Mesenchymal stem cell (in vitro differentiated cells and primary cell): ENCODE measurements at regions not wholly inside any gene's neighbourhood (a gene's known extent, or its start where the extent isn't known, plus 50 kb on each side); places are given as distances from the start of the nearest gene placed in this dataset.

Experiments used
- DNase-seq: peaks from one replicate; pipeline ENCODE4 v3.0.0-alpha.2; 2013
- H2AFZ ChIP-seq: one replicate; pipeline ENCODE4 v1.6.1; 2013; ENCODE audit warnings: low read depth, mild to moderate bottlenecking, control low read depth, inconsistent platforms, low read length, moderate library complexity
- H2AK5ac ChIP-seq: 2 replicates; pipeline ENCODE4 v1.6.1; 2013; ENCODE audit warnings: low read length, moderate library complexity, mild to moderate bottlenecking, inconsistent platforms; ENCODE audit not compliant: severe bottlenecking
- H2BK120ac ChIP-seq: one replicate; pipeline ENCODE4 v1.6.1; 2013; ENCODE audit warnings: low read depth, mild to moderate bottlenecking, inconsistent platforms, low read length, moderate library complexity
- H2BK12ac ChIP-seq, 2 experiments: one replicate each; pipeline ENCODE4 v1.6.1; 2013; ENCODE audit warnings: inconsistent platforms in 2 of 2, low read length in 2 of 2, mild to moderate bottlenecking in 2 of 2, moderate library complexity in 2 of 2, control low read depth in 1 of 2
- H2BK15ac ChIP-seq: one replicate; pipeline ENCODE4 v1.6.1; 2013; ENCODE audit warnings: mild to moderate bottlenecking, low read depth, inconsistent platforms; ENCODE audit not compliant: poor library complexity, severe bottlenecking
- H2BK5ac ChIP-seq: 2 replicates; pipeline ENCODE4 v1.6.1; 2013; ENCODE audit warnings: low read depth, mild to moderate bottlenecking, low read length, control low read depth, inconsistent platforms; ENCODE audit not compliant: poor library complexity, severe bottlenecking
- H3K14ac ChIP-seq, 2 experiments: one replicate each; pipeline ENCODE4 v1.6.1; 2013; ENCODE audit warnings: inconsistent platforms in 2 of 2, low read length in 2 of 2, control low read depth in 1 of 2, mild to moderate bottlenecking in 1 of 2, moderate library complexity in 1 of 2
- H3K18ac ChIP-seq, 2 experiments: one replicate each; pipeline ENCODE4 v1.6.1; 2013; ENCODE audit warnings: inconsistent platforms in 2 of 2, low read length in 2 of 2, control low read depth in 1 of 2, low read depth in 1 of 2, mild to moderate bottlenecking in 1 of 2
- H3K23ac ChIP-seq, 2 experiments: one replicate each; pipeline ENCODE4 v1.6.1; 2013; ENCODE audit warnings: inconsistent platforms in 2 of 2, low read length in 2 of 2, mild to moderate bottlenecking in 2 of 2, moderate library complexity in 2 of 2, control low read depth in 1 of 2
- H3K27ac ChIP-seq: 2 replicates; pipeline ENCODE4 v1.5.1; 2013; ENCODE audit warnings: mild to moderate bottlenecking, moderate library complexity, low read length, control low read depth, inconsistent platforms; ENCODE audit not compliant: poor library complexity, severe bottlenecking
- H3K27me3 ChIP-seq, 2 experiments: 2 replicates each; pipeline versions ENCODE4 v1.6.1 to v1.7.0; 2013; ENCODE audit warnings: low read length in 2 of 2, mild to moderate bottlenecking in 2 of 2, moderate library complexity in 2 of 2, control low read depth in 1 of 2, inconsistent platforms in 1 of 2; ENCODE audit not compliant: control insufficient read depth in 1 of 2, insufficient read depth in 1 of 2
- H3K36me3 ChIP-seq, 2 experiments: 2 replicates each; pipeline versions ENCODE4 v1.6.1 to v1.7.0; 2013; ENCODE audit warnings: low read length in 2 of 2, control low read depth in 1 of 2, inconsistent platforms in 1 of 2, low read depth in 1 of 2, mild to moderate bottlenecking in 1 of 2; ENCODE audit not compliant: insufficient read depth in 2 of 2, control insufficient read depth in 1 of 2
- H3K4ac ChIP-seq, 2 experiments: one replicate each; pipeline ENCODE4 v1.6.1; 2013; ENCODE audit warnings: inconsistent platforms in 2 of 2, low read length in 2 of 2, mild to moderate bottlenecking in 2 of 2, moderate library complexity in 2 of 2, control low read depth in 1 of 2, low read depth in 1 of 2
- H3K4me1 ChIP-seq: 2 replicates; pipeline ENCODE4 v1.6.1; 2013; ENCODE audit warnings: low read depth, low read length, control low read depth; ENCODE audit not compliant: control insufficient read depth, insufficient read depth
- H3K4me2 ChIP-seq: 2 replicates; pipeline ENCODE4 v1.6.1; 2013; ENCODE audit warnings: low read length, mild to moderate bottlenecking, inconsistent platforms; ENCODE audit not compliant: poor library complexity, severe bottlenecking
- H3K4me3 ChIP-seq, 2 experiments: 2 replicates each; pipeline versions ENCODE4 v1.5.1 to v1.7.0; 2013; ENCODE audit warnings: low read length in 2 of 2, mild to moderate bottlenecking in 2 of 2, control low read depth in 1 of 2, low read depth in 1 of 2; ENCODE audit not compliant: insufficient read depth in 1 of 2
- H3K79me1 ChIP-seq: replicated peaks from 2 replicates; pipeline ENCODE4 v1.6.1; 2013; ENCODE audit warnings: mild to moderate bottlenecking, control low read depth, low read length, inconsistent platforms; ENCODE audit not compliant: poor library complexity, severe bottlenecking
- H3K9ac ChIP-seq: 2 replicates; pipeline ENCODE4 v1.7.0; 2013; ENCODE audit warnings: mild to moderate bottlenecking, low read length, moderate library complexity
- H3K9me3 ChIP-seq: 2 replicates; pipeline ENCODE4 v1.7.0; 2013; ENCODE audit warnings: mild to moderate bottlenecking, low read length; ENCODE audit not compliant: control insufficient read depth
- H4K8ac ChIP-seq: one replicate; pipeline ENCODE4 v1.6.1; 2013; ENCODE audit warnings: inconsistent platforms, mild to moderate bottlenecking, low read length, moderate library complexity
- H4K91ac ChIP-seq: one replicate; pipeline ENCODE4 v1.6.1; 2013; ENCODE audit warnings: mild to moderate bottlenecking, low read length, inconsistent platforms
- WGBS: methylation state at CpG from one replicate; pipeline ENCODE4 v1.1.7; 2013; ENCODE audit warnings: mixed read lengths; 5-methylcytosine and 5-hydroxymethylcytosine counted together

GRCh38 chr2:105680357-105680756, 64.4 kb upstream of the NCK2 start:
- no peak for DNase-seq
- WGBS = 78% methylated on average over 7 of the region's 7 CpGs
- no peak overlapping the region for H3K9ac ChIP-seq
- no peak overlapping the region for H3K18ac ChIP-seq
- H3K27me3 ChIP-seq = peaks cover 27 to 35% of the 10 kb centered on the region in 2 experiments
- no peak overlapping the region for H3K27ac ChIP-seq
- H2BK12ac ChIP-seq = no peak overlapping the region
- no peaks in the 10 kb centered on the region for H3K36me3 ChIP-seq
- no peak overlapping the region for H3K4ac ChIP-seq
- H2BK5ac ChIP-seq = no peak overlapping the region
- H3K4me1 ChIP-seq = no peaks in the 10 kb centered on the region
- H3K9me3 ChIP-seq = no peaks in the 10 kb centered on the region
- H3K79me1 ChIP-seq = no peaks in the 10 kb centered on the region
- H2BK15ac ChIP-seq = no peak overlapping the region
- no peak overlapping the region for H3K14ac ChIP-seq
- H3K4me2 ChIP-seq = no peak overlapping the region
- H2BK120ac ChIP-seq = no peak overlapping the region
- no peak overlapping the region for H3K23ac ChIP-seq
- no peak overlapping the region for H4K8ac ChIP-seq
- no peak overlapping the region for H3K4me3 ChIP-seq
- no peak overlapping the region for H2AFZ ChIP-seq
- H2AK5ac ChIP-seq = no peak overlapping the region
- H4K91ac ChIP-seq = no peak overlapping the region

DNA sequence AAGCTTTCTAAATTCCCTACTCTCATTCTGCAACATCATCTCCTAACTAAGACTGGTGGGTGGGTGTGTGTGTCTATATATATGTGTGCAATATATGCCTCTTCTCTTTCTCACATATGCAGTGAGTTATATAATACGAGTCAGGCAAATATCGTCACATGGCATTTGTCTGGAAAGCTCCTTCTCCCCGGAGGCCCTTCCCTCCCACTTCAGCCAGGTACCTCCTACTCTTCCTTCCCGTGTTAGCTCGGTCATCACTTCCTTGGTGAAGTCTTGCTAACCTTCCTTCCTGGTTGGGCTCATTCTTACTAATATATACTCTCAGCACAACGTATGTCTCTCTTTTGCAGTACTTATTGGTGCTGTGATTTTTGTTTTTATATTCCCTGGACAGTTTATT, 66.4 kb upstream of the NCK2 start:
- Histone ChIP-seq H3K27ac (no peak overlapping the region), H3K9ac (no peak overlapping the region), H3K23ac (no peak overlapping the region), H2AFZ (no peak overlapping the region), H3K36me3 (no peaks in the 10 kb centered on the region), H3K79me1 (no peaks in the 10 kb centered on the region), H3K4ac (no peak overlapping the region), H3K9me3 (no peaks in the 10 kb centered on the region), H4K8ac (no peak overlapping the region), H2BK12ac (no peak overlapping the region), H4K91ac (no peak overlapping the region), H3K27me3 (peaks cover 27 to 39% of the 10 kb centered on the region in 2 experiments), H2BK5ac (no peak overlapping the region), H3K14ac (no peak overlapping the region), H2AK5ac (no peak overlapping the region), H3K4me3 (no peak overlapping the region), H3K18ac (no peak overlapping the region), H2BK15ac (no peak overlapping the region), H3K4me1 (no peaks in the 10 kb centered on the region), H3K4me2 (no peak overlapping the region), H2BK120ac (no peak overlapping the region)
- no peak for DNase-seq
- 72% methylated on average over 5 of the region's 6 CpGs for WGBS

DNA sequence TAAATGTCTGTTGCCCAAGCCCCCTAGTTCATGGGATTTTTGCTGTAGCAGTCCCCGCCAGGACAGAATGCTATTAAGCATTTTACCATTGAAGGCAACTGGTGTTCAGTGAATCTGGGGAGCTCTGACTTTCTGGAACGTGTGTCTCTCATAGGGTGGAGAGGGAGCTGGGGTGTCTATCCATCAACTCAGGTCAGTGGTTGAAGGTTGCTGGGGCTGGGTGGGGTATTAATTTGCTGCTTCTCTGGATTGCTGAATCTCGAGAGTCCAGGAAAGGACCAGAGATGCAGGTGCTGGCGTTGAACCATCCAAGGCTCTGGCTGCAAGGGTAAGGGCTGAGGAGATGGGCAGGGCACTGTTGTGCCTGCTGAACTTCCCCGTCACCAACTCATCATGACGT, 66.8 kb upstream of the NCK2 start:
- Histone ChIP-seq H3K36me3 (no peaks in the 10 kb centered on the region), H3K18ac (no peak overlapping the region), H3K4ac (no peak overlapping the region), H2BK5ac (no peak overlapping the region), H2AK5ac (no peak overlapping the region), H3K27ac (no peak overlapping the region), H2BK12ac (no peak overlapping the region), H2AFZ (no peak overlapping the region), H3K23ac (no peak overlapping the region), H3K4me2 (no peak overlapping the region), H3K9me3 (no peaks in the 10 kb centered on the region), H2BK15ac (no peak overlapping the region), H3K27me3 (peaks cover 27 to 39% of the 10 kb centered on the region in 2 experiments), H3K9ac (no peak overlapping the region), H3K14ac (no peak overlapping the region), H4K91ac (no peak overlapping the region), H2BK120ac (no peak overlapping the region), H3K4me1 (no peaks in the 10 kb centered on the region), H3K79me1 (no peaks in the 10 kb centered on the region), H4K8ac (no peak overlapping the region), H3K4me3 (no peak overlapping the region)
- DNase-seq = no peak
- 71% methylated on average over 4 of the region's 6 CpGs for WGBS

DNA sequence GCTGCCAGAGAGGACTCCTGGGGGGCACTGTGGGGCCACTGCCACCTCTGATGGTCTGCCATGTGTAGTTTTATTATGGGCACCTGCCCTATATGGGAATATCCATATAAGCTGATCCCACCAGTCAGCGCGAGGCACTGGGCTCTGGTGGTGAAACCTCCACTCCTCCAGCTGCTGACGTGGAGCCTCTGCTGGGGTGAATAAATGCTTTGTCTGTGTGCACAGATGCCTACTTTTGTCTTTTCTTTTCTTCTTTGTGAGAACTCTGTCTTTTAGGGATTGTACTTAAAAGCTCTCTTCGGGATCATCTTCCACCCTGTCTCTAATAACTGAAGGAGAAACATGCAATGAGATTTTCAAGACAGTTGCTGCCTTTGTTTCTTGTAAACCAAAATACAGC, 68.9 kb upstream of the NCK2 start:
- Histone ChIP-seq H3K18ac (no peak overlapping the region), H3K27ac (no peak overlapping the region), H3K79me1 (no peaks in the 10 kb centered on the region), H3K14ac (no peak overlapping the region), H2AFZ (no peak overlapping the region), H2BK120ac (no peak overlapping the region), H4K91ac (no peak overlapping the region), H2BK15ac (no peak overlapping the region), H3K23ac (no peak overlapping the region), H3K4me1 (no peaks in the 10 kb centered on the region), H3K36me3 (no peaks in the 10 kb centered on the region), H3K9me3 (no peaks in the 10 kb centered on the region), H3K9ac (no peak overlapping the region), H2BK12ac (no peak overlapping the region), H2AK5ac (no peak overlapping the region), H3K4me2 (no peak overlapping the region), H2BK5ac (no peak overlapping the region), H3K4ac (no peak overlapping the region), H4K8ac (no peak overlapping the region), H3K27me3 (peaks cover 21 to 32% of the 10 kb centered on the region in 2 experiments), H3K4me3 (no peak overlapping the region)
- 96% methylated on average over 4 of the region's 4 CpGs for WGBS
- DNase-seq = no peak
